CD8-positive, alpha-beta memory T cell (primary cell): ENCODE measurements at regions not wholly inside any gene's neighbourhood (a gene's known extent, or its start where the extent isn't known, plus 50 kb on each side); places are given as distances from the start of the nearest gene placed in this dataset.
"Not testable (repeated sequence)": the region's sequence is repeated elsewhere in the genome, so short reads cannot be mapped to it uniquely, and the experiment has no call there.

Source experiments
- CTCF ChIA-PET: fragments of 350-600 bp; sonication (Branson Sonifier 250); formaldehyde crosslinking; loops from one replicate; lab custom pipeline; 2021; ENCODE audit warnings: antibody characterized with exemption; lab: Charles Lee
- POLR2A ChIA-PET: fragments of 350-600 bp; sonication (Branson Sonifier 250); formaldehyde crosslinking; loops from one replicate; lab custom pipeline; 2021; ENCODE audit warnings: antibody characterized with exemption; lab: Charles Lee
- DNase-seq, 5 donors: peaks; one replicate each; pipeline versions ENCODE4 v3.0.0 to v3.0.0-alpha.2; 2020 to 2022; ENCODE audit warnings: mixed read lengths in 1 of 5
- H3K27ac ChIP-seq: one replicate; pipeline ENCODE4 v1.7.0; 2013; ENCODE audit warnings: low read depth, mild to moderate bottlenecking, low read length, moderate library complexity
- H3K27me3 ChIP-seq: 2 replicates; pipeline ENCODE4 v1.7.0; 2013; ENCODE audit warnings: low read length, mild to moderate bottlenecking; ENCODE audit not compliant: insufficient read depth, poor library complexity, severe bottlenecking
- H3K36me3 ChIP-seq: 2 replicates; pipeline ENCODE4 v1.7.0; 2013; ENCODE audit warnings: mild to moderate bottlenecking, low read length, moderate library complexity; ENCODE audit not compliant: insufficient read depth
- H3K4me1 ChIP-seq: 2 replicates; pipeline ENCODE4 v1.7.0; 2013; ENCODE audit warnings: mild to moderate bottlenecking, low read length, moderate library complexity; ENCODE audit not compliant: insufficient read depth
- H3K4me3 ChIP-seq: 2 replicates; pipeline ENCODE4 v1.7.0; 2013; ENCODE audit warnings: mild to moderate bottlenecking, low read length
- H3K9me3 ChIP-seq: 2 replicates; pipeline ENCODE4 v1.7.0; 2013; ENCODE audit warnings: mild to moderate bottlenecking, low read length
- H3K27ac Mint-ChIP-seq, 8 donors: one replicate each; pipeline ENCODE4 v1.8.0; 2020 to 2021; ENCODE audit warnings: mixed read lengths in 8 of 8, mild to moderate bottlenecking in 6 of 8, inconsistent platforms in 3 of 8, moderate library complexity in 3 of 8
- H3K27me3 Mint-ChIP-seq, 2 donors: one replicate each; pipeline ENCODE4 v1.8.0; 2020 to 2021; ENCODE audit warnings: mixed read lengths in 2 of 2, mild to moderate bottlenecking in 1 of 2, moderate library complexity in 1 of 2
- H3K36me3 Mint-ChIP-seq, 3 donors: one replicate each; pipeline ENCODE4 v1.8.0; 2020 to 2021; ENCODE audit warnings: mixed read lengths in 3 of 3, inconsistent platforms in 1 of 3, mild to moderate bottlenecking in 1 of 3
- H3K4me1 Mint-ChIP-seq, 3 donors: one replicate each; pipeline ENCODE4 v1.8.0; 2020 to 2021; ENCODE audit warnings: mixed read lengths in 3 of 3, inconsistent platforms in 1 of 3, mild to moderate bottlenecking in 1 of 3
- H3K4me3 Mint-ChIP-seq, 7 donors: one replicate each; pipeline ENCODE4 v1.8.0; 2020 to 2021; ENCODE audit warnings: mixed read lengths in 7 of 7, mild to moderate bottlenecking in 6 of 7, moderate library complexity in 4 of 7, inconsistent platforms in 2 of 7
- H3K9me3 Mint-ChIP-seq, 5 donors: one replicate each; pipeline ENCODE4 v1.8.0; 2020 to 2022; ENCODE audit warnings: mixed read lengths in 5 of 5, mild to moderate bottlenecking in 3 of 5, moderate library complexity in 2 of 5, inconsistent platforms in 1 of 5

DNA sequence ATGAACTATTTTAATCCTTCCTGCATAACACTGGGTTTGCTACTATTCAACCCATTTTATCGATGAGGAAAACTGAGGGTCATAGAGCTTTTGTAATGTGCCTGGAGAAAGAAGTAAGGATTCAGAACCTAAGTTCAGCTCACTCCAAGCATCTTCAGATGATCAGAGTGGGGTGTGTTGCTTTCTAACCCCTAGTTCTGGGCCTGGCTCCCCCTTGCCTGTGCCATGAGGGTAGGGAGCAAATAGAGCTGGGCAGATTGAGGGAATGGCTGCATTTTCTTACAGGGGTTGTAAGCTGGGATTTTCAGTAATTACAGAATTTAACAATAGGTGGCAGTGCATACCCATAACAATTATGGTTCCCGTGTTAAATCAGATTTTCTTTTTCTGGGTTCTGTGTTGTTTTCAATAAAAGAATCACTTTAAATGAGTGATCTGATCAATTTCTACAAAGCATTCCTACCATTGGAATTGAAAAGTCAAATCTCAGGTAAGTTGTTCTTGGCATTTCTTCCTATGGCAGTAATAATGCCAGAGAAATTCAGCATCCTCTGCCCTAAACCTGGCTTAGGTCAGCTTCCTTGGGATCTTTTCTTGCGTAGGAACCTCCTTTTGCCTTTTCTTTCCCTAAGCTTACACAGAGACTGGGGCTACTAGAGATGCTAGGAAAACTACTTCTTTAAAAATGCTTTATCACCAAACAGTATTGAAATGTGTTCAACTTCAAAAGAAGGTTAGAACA is 103.8 kb upstream of the IL12A start:
- H3K27me3 Mint-ChIP-seq, result peaks cover 5 to 25% of the 10 kb centered on the region in 2 donors
- no peaks in the 10 kb centered on the region for H3K36me3 ChIP-seq
- no peaks in the 10 kb centered on the region for H3K9me3 Mint-ChIP-seq
- H3K27ac Mint-ChIP-seq, result no peak overlapping the region
- no peaks in the 10 kb centered on the region for H3K4me1 Mint-ChIP-seq
- CTCF ChIA-PET, result interaction anchor here (0.8 to 1.0 kb wide), 4 partner anchors 9 to 598 kb away, joined by 3 read pairs; no protein-coding TSS in a partner anchor
- no peaks in the 10 kb centered on the region for H3K9me3 ChIP-seq
- POLR2A ChIA-PET, result no interaction called here
- DNase-seq, result no peak
- no peaks in the 10 kb centered on the region for H3K27me3 ChIP-seq
- no peak overlapping the region for H3K4me3 ChIP-seq
- no peak overlapping the region for H3K27ac ChIP-seq
- H3K4me1 ChIP-seq, result no peaks in the 10 kb centered on the region
- no peaks in the 10 kb centered on the region for H3K36me3 Mint-ChIP-seq
- no peak overlapping the region for H3K4me3 Mint-ChIP-seq

DNA sequence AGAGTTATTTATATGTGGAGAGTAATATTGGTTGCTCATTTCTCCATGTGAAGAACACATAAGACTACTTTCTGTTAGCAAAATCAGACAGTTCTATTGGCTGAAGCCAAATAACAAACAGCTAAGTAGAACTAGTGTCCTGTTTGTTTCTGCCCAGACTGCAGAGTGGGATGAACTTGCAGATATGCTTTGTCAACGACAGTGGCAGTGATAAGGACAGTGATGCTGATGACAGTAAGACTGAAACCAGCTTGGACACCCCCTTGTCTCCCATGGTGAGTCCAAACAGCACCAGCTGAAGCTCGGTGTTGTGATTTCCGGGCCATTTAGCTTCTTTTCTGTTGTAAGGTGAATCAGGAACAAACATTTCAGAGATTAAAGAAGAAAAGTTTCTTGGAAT is 102.6 kb upstream of the IL12A start:
- no peaks in the 10 kb centered on the region for H3K9me3 ChIP-seq
- H3K27ac ChIP-seq, result no peak overlapping the region
- Mint-ChIP-seq H3K27ac (no peak overlapping the region), H3K36me3 (no peaks in the 10 kb centered on the region), H3K4me1 (no peaks in the 10 kb centered on the region), H3K9me3 (no peaks in the 10 kb centered on the region), H3K4me3 (no peak overlapping the region), H3K27me3 (peaks cover 2 to 19% of the 10 kb centered on the region in 2 donors)
- no peaks in the 10 kb centered on the region for H3K36me3 ChIP-seq
- H3K4me1 ChIP-seq, result no peaks in the 10 kb centered on the region
- POLR2A ChIA-PET, result no interaction called here
- CTCF ChIA-PET, result interaction anchor here (1.1 kb wide), 1 partner anchor 528 kb away, joined by 3 read pairs; no protein-coding TSS in a partner anchor
- no peak for DNase-seq
- no peak overlapping the region for H3K4me3 ChIP-seq
- H3K27me3 ChIP-seq, result no peaks in the 10 kb centered on the region

DNA sequence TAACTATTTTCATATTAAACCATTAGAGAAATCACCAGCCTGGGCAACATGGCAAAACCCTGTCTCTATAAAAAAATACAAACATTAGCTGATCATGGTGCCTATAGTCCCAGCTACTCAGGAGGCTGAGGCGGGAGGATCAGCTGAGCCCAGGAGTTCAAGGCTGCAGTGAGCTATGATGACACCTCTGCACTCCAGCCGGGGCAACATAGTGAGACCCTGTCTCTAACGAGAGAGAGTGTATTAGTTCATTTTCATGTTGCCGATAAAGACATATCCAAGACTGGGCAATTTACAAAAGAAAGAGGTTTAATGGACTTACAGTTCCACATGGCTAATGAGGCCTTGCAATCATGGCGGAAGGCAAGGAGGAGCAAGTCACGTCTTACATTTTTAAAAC is 102.1 kb upstream of the IL12A start:
- POLR2A ChIA-PET, result not testable (repeated sequence)

DNA sequence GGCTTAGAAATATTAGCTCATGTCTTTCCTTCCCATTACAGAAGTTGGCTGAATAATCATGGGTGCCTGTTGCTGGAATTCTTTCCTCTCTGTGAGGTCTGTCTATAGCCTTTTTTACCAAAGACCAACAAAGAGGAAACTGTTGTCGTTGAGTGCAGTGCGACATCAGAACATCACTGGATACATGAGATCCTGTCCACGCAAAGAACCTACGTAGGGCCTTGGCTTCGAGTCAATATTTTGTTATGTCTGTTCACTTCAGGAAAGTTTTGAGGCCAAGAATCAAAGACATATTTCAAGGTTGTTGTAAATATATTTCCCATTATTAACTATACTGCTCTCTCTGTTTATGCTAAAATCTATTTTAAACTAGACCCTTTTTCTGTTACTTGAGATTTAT is 101.5 kb upstream of the IL12A start:
- Histone ChIP-seq H3K27me3 (no peaks in the 10 kb centered on the region), H3K4me1 (no peaks in the 10 kb centered on the region), H3K4me3 (no peak overlapping the region), H3K9me3 (no peaks in the 10 kb centered on the region), H3K36me3 (no peaks in the 10 kb centered on the region), H3K27ac (no peak overlapping the region)
- no peak for DNase-seq
- ChIA-PET CTCF (no interaction called here), POLR2A (no interaction called here)
- no peaks in the 10 kb centered on the region for H3K9me3 Mint-ChIP-seq
- H3K36me3 Mint-ChIP-seq, result no peaks in the 10 kb centered on the region
- no peak overlapping the region for H3K4me3 Mint-ChIP-seq
- peaks cover 2 to 21% of the 10 kb centered on the region in 2 donors for H3K27me3 Mint-ChIP-seq
- no peaks in the 10 kb centered on the region for H3K4me1 Mint-ChIP-seq
- no peak overlapping the region for H3K27ac Mint-ChIP-seq

More for the DNA sequence above, 102.1 kb upstream of the IL12A start:
- H3K36me3 Mint-ChIP-seq, H3K4me1 ChIP-seq, H3K4me3 Mint-ChIP-seq, H3K4me1 Mint-ChIP-seq, H3K9me3 Mint-ChIP-seq, DNase-seq, H3K27me3 ChIP-seq, H3K27ac ChIP-seq, H3K4me3 ChIP-seq, H3K36me3 ChIP-seq, H3K9me3 ChIP-seq, H3K27ac Mint-ChIP-seq: not testable (repeated sequence)
- peaks cover 2 to 19% of the 10 kb centered on the region in 2 donors for H3K27me3 Mint-ChIP-seq
- CTCF ChIA-PET, result interaction anchor here (1.1 kb wide), 1 partner anchor 528 kb away, joined by 3 read pairs; no protein-coding TSS in a partner anchor

DNA sequence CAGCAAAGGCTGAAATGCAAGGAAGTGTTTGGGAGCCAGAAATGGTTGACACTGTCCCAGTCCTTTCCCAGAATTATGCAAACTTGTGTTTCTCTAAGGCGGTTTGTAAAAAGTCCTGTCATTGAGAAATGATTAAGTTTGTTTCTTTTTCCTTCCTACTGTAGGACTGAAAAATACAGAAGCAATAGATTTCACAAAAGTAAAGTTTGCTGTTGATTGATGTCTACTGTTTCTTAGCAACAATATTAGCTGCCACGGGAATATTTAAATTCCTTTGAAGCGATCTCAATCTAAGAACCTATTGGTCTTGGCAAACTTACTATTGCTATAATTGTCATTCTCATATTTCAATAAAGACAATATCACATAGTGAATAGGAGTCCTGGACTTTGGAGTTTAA is 100.7 kb upstream of the IL12A start:
- Histone ChIP-seq H3K27ac (no peak overlapping the region), H3K36me3 (no peaks in the 10 kb centered on the region), H3K4me1 (no peaks in the 10 kb centered on the region), H3K27me3 (no peaks in the 10 kb centered on the region), H3K9me3 (no peaks in the 10 kb centered on the region), H3K4me3 (no peak overlapping the region)
- no peak for DNase-seq
- H3K27me3 Mint-ChIP-seq, result peaks cover 2 to 17% of the 10 kb centered on the region in 2 donors
- H3K27ac Mint-ChIP-seq, result no peak overlapping the region
- no peaks in the 10 kb centered on the region for H3K9me3 Mint-ChIP-seq
- H3K4me3 Mint-ChIP-seq, result no peak overlapping the region
- ChIA-PET POLR2A (no interaction called here), CTCF (no interaction called here)
- H3K36me3 Mint-ChIP-seq, result no peaks in the 10 kb centered on the region
- H3K4me1 Mint-ChIP-seq, result no peaks in the 10 kb centered on the region

GRCh38 chr3:159892171-159892795 is 96.4 kb upstream of the IL12A start:
- H3K9me3 Mint-ChIP-seq, result no peaks in the 10 kb centered on the region
- no peaks in the 10 kb centered on the region for H3K27me3 ChIP-seq
- POLR2A ChIA-PET, result no interaction called here
- DNase-seq, result no peak
- no peak overlapping the region for H3K4me3 ChIP-seq
- H3K36me3 Mint-ChIP-seq, result no peaks in the 10 kb centered on the region
- no peaks in the 10 kb centered on the region for H3K4me1 ChIP-seq
- H3K36me3 ChIP-seq, result no peaks in the 10 kb centered on the region
- peaks cover 4 to 33% of the 10 kb centered on the region in 2 donors for H3K27me3 Mint-ChIP-seq
- H3K4me3 Mint-ChIP-seq, result no peak overlapping the region
- no peaks in the 10 kb centered on the region for H3K9me3 ChIP-seq
- H3K4me1 Mint-ChIP-seq, result no peaks in the 10 kb centered on the region
- H3K27ac ChIP-seq, result no peak overlapping the region
- H3K27ac Mint-ChIP-seq, result no peak overlapping the region
- CTCF ChIA-PET, result interaction anchor here (1.4 kb wide), 2 partner anchors 9 to 19 kb away, joined by 3 read pairs; no protein-coding TSS in a partner anchor

- DNase-seq, result no peak
- Histone ChIP-seq H3K27ac (no peak overlapping the region), H3K9me3 (no peaks in the 10 kb centered on the region), H3K27me3 (no peaks in the 10 kb centered on the region), H3K4me1 (no peaks in the 10 kb centered on the region), H3K4me3 (no peak overlapping the region), H3K36me3 (no peaks in the 10 kb centered on the region)
- no peaks in the 10 kb centered on the region for H3K4me1 Mint-ChIP-seq
- H3K4me3 Mint-ChIP-seq, result no peak overlapping the region
- H3K27ac Mint-ChIP-seq, result no peak overlapping the region
- peaks cover 5 to 33% of the 10 kb centered on the region in 2 donors for H3K27me3 Mint-ChIP-seq
- no peaks in the 10 kb centered on the region for H3K36me3 Mint-ChIP-seq
- CTCF ChIA-PET, result interaction anchor here (1.4 kb wide), 1 partner anchor 20 kb away, joined by 3 read pairs; no protein-coding TSS in a partner anchor
- POLR2A ChIA-PET, result no interaction called here
- H3K9me3 Mint-ChIP-seq, result no peaks in the 10 kb centered on the region
Measured at GRCh38 chr3:159892801-159893200, 95.8 kb upstream of the IL12A start.

DNA sequence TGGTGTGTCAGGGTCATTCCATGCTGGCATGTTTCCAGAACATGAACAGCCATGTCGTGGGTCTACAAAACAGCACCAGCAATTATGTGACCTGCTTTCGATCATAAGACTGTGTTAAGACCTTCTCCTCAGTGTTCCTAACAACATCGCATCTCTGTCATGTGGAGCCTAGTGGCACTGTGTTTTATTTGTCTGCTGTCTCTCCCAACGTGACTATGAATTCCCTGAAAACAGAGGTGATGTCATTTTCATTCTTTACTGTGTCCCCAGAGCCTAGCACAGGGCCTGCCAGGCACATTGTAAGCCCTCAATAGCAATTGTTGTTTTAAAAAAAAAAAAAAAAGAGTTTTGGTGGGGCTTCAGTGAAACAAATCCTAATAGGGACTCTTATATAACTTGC is 94.2 kb upstream of the IL12A start:
- H3K27me3 Mint-ChIP-seq, result peaks cover 5 to 27% of the 10 kb centered on the region in 2 donors
- POLR2A ChIA-PET, result no interaction called here
- H3K36me3 Mint-ChIP-seq, result no peaks in the 10 kb centered on the region
- no peak overlapping the region for H3K4me3 Mint-ChIP-seq
- Histone ChIP-seq H3K27ac (no peak overlapping the region), H3K36me3 (no peaks in the 10 kb centered on the region), H3K9me3 (no peaks in the 10 kb centered on the region), H3K4me1 (no peaks in the 10 kb centered on the region), H3K4me3 (no peak overlapping the region), H3K27me3 (no peaks in the 10 kb centered on the region)
- DNase-seq, result no peak
- H3K27ac Mint-ChIP-seq, result no peak overlapping the region
- CTCF ChIA-PET, result no interaction called here
- no peaks in the 10 kb centered on the region for H3K4me1 Mint-ChIP-seq
- H3K9me3 Mint-ChIP-seq, result no peaks in the 10 kb centered on the region
